Thyroid gland (tissue), 4 donors: ENCODE measurements at regions not wholly inside any gene's neighbourhood (a gene's known extent, or its start where the extent isn't known, plus 50 kb on each side); places are given as distances from the start of the nearest gene placed in this dataset. TPM values are rescaled to one million over a fixed set of nuclear protein-coding genes. Genes with fewer than 3 reads are reported as not detected.

Source experiments
- DNase-seq, 2 donors: peaks; one replicate each; pipeline ENCODE4 v3.0.0-alpha.2; 2019
- H3K27ac ChIP-seq, 3 donors: fragments of 200-600 bp; sonication (generic); 1 replicate in 2 of 3; 2 replicates in 1 of 3; pipeline ENCODE4 v1.5.1; 2016 to 2019; ENCODE audit warnings: mild to moderate bottlenecking in 1 of 3, moderate library complexity in 1 of 3
- H3K27me3 ChIP-seq: fragments of 200-600 bp; sonication (generic); one replicate; pipeline ENCODE4 v1.5.1; 2019
- H3K36me3 ChIP-seq, 2 donors: fragments of 200-600 bp; sonication (generic); one replicate each; pipeline ENCODE4 v1.5.1; 2016 to 2019
- H3K4me1 ChIP-seq, 2 donors: fragments of 200-600 bp; sonication (generic); one replicate each; pipeline ENCODE4 v1.5.1; 2017 to 2019
- H3K4me3 ChIP-seq, 3 donors: fragments of 200-600 bp; sonication (generic); replicated peaks in 1 of 3; 1 replicate in 2 of 3; 2 replicates in 1 of 3; pipeline ENCODE4 v1.5.1; 2016; ENCODE audit warnings: mild to moderate bottlenecking in 1 of 3
- H3K9me3 ChIP-seq: fragments of 200-600 bp; sonication (generic); one replicate; pipeline ENCODE4 v1.5.1; 2017
- CTCF ChIP-seq, 6 experiments: fragments of 200-600 bp in 3 of 6; fragments of 450-650 bp in 3 of 6; sonication (generic) in 3 of 6; IDR thresholded peaks; one replicate each; pipeline ENCODE4 v1.5.1; 2016 to 2019; ENCODE audit warnings: antibody characterized with exemption in 6 of 6, mild to moderate bottlenecking in 2 of 6, inconsistent platforms in 1 of 6, moderate library complexity in 1 of 6
- POLR2A ChIP-seq, 2 donors: fragments of 450-650 bp; IDR thresholded peaks; one replicate each; pipeline ENCODE4 v1.6.1; 2017; ENCODE audit warnings: antibody characterized with exemption in 2 of 2, mild to moderate bottlenecking in 2 of 2, moderate library complexity in 1 of 2
- WGBS, 2 donors: methylation state at CpG; one replicate each; pipeline ENCODE4 v1.1.5; 2017; 5-methylcytosine and 5-hydroxymethylcytosine counted together
- intact Hi-C: fragments of 100-400 bp; cut with DNase I; formaldehyde crosslinking; loops from one replicate; pipeline ENCODE4 v1.15.1; 2023
- microRNA-seq: library from miRNA; unstranded; fragments of <30 nt; microRNA quantifications from one replicate; pipeline ENCODE4, GENCODE V29; 2016
- small RNA-seq: library from RNA; depleted of rRNA; stranded (forward); fragments of <200 nt; gene quantifications from one replicate; pipeline ENCODE3, GENCODE V24; 2016

GRCh38 chr10:1807196-1807595 lies 69.9 kb upstream of the ADARB2 start:
- TF ChIP-seq POLR2A (IDR thresholded peaks at IDR 0.05) (no peak), CTCF (IDR thresholded peaks at IDR 0.05) (no peak)
- intact Hi-C loops = no loop called here
- no peaks in the 10 kb centered on the region for H3K36me3 ChIP-seq
- H3K27me3 ChIP-seq = no peaks in the 10 kb centered on the region
- no peaks in the 10 kb centered on the region for H3K4me1 ChIP-seq
- H3K4me3 ChIP-seq = no peak overlapping the region
- no peaks in the 10 kb centered on the region for H3K9me3 ChIP-seq
- WGBS, 2 donors = 79 to 90% methylated on average over 5 of the region's 9 CpGs
- no peak for DNase-seq
- H3K27ac ChIP-seq = no peak overlapping the region

DNA sequence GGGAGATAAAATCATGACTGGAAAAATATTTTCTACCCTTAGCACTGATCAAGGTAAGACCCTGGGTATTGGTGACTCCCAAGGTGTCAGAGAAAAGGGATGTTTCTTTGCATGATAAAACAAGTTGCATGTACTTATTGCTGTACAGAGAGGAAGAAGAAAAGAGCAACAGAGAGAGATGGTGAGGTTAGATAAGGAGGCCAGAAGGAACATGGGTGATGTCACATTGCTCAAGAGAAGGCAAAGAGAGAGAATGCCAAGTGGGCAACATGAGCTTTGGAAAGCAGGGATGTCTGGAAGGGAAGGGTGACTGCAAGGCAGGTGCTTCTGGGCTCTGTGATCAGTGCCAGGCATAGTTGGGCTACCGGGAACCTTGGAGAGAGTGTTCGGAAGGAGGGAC lies 65.1 kb upstream of the ADARB2 start:
- WGBS, 2 donors = 85 to 98% methylated on average over 2 of the region's 2 CpGs

DNA sequence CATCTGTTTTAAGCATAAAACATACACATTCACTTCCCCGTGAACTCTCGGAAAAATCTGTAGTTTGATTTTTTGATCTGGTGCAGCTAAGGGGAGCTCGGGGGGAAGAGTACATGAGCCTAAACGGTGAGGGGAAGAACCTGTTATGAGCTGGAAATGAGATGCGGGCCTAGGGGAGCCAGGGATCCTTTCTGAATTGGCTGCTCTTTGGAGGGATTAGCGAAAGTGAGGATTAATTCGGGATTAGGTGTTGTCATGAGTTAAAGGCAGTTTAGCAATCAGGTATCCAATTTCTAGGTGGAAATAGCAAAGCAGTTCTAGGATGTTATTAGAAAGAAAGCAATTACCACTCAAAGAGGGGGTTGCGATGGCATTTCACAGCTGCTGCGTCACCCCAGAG lies 51.1 kb upstream of the ADARB2 start:
- no peak overlapping the region for H3K4me3 ChIP-seq
- WGBS, 2 donors = 64 to 69% methylated on average over 9 of the region's 9 CpGs
- H3K27me3 ChIP-seq = no peaks in the 10 kb centered on the region

More for the DNA sequence above, 65.1 kb upstream of the ADARB2 start:
- TF ChIP-seq POLR2A (IDR thresholded peaks at IDR 0.05) = no peak
- TF ChIP-seq CTCF (IDR thresholded peaks at IDR 0.05) = no peak
- no peaks in the 10 kb centered on the region for H3K9me3 ChIP-seq
- H3K36me3 ChIP-seq = no peaks in the 10 kb centered on the region
- no peaks in the 10 kb centered on the region for H3K27me3 ChIP-seq
- no peaks in the 10 kb centered on the region for H3K4me1 ChIP-seq
- intact Hi-C loops = no loop called here
- DNase-seq = no peak
- H3K27ac ChIP-seq = no peak overlapping the region
- H3K4me3 ChIP-seq = no peak overlapping the region

More for the DNA sequence above, 51.1 kb upstream of the ADARB2 start:
- intact Hi-C loops = no loop called here
- Histone ChIP-seq H3K4me1 (no peaks in the 10 kb centered on the region), H3K9me3 (no peaks in the 10 kb centered on the region), H3K36me3 (no peaks in the 10 kb centered on the region), H3K27ac (no peak overlapping the region)
- no peak for TF ChIP-seq POLR2A (IDR thresholded peaks at IDR 0.05)
- no peak for TF ChIP-seq CTCF (IDR thresholded peaks at IDR 0.05)
- no peak for DNase-seq

Small RNA genes in the stretch of these regions (microRNA-seq; reads per million reads assigned to microRNA genes)
- not detected for gene MIR6072

Small RNA genes in the stretch of these regions (small RNA-seq; reads per million reads assigned to genes)
- gene MIR6072 = not detected
- not detected for gene RNU6-576P
- gene RNU6-889P = not detected
